HG03571 (cell line): ENCODE measurements at regions not wholly inside any gene's neighbourhood (a gene's known extent, or its start where the extent isn't known, plus 50 kb on each side); places are given as distances from the start of the nearest gene placed in this dataset.
"Not testable (repeated sequence)": the region's sequence is repeated elsewhere in the genome, so short reads cannot be mapped to it uniquely, and the experiment has no call there.

Experiments used
- ATAC-seq: cut with Tn5 transposase; IDR thresholded peaks from one replicate; pipeline ENCODE4 v1.9.1; 2021; ENCODE audit not compliant: unreplicated experiment

DNA sequence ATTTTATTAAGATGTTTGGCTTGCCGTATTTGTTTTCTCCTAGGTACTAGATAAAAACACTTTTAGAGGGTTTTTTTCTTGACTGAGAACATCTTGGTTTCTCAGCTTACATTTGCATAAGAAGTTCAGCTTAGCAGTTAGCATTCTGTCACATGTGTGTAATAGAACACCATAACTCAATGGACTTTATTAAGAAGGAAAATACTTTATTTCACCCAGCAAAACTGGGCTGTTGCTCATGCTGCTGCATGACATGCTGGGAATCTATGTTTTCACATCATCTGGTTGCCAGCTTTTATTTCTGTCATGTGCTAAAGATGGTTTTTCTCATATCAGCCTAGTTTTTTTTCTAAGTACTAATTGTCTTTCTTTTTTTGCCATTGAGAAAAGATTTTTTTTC is 144.6 kb downstream of the UTRN start:
- no peak for ATAC-seq

DNA sequence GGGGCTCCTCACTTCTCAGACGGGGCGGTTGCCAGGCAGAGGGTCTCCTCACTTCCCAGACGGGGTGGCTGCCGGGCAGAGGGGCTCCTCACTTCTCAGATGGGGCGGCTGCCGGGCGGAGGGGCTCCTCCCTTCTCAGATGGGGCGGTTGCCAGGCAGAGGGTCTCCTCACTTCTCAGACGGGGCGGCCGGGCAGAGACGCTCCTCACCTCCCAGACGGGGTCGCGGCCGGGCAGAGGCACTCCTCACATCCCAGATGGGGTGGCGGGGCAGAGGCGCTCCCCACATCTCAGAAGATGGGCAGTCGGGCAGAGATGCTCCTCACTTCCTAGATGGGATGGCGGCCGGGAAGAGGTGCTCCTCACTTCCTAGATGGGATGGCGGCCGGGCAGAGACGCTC is 148.3 kb downstream of the UTRN start:
- not testable (repeated sequence) for ATAC-seq

DNA sequence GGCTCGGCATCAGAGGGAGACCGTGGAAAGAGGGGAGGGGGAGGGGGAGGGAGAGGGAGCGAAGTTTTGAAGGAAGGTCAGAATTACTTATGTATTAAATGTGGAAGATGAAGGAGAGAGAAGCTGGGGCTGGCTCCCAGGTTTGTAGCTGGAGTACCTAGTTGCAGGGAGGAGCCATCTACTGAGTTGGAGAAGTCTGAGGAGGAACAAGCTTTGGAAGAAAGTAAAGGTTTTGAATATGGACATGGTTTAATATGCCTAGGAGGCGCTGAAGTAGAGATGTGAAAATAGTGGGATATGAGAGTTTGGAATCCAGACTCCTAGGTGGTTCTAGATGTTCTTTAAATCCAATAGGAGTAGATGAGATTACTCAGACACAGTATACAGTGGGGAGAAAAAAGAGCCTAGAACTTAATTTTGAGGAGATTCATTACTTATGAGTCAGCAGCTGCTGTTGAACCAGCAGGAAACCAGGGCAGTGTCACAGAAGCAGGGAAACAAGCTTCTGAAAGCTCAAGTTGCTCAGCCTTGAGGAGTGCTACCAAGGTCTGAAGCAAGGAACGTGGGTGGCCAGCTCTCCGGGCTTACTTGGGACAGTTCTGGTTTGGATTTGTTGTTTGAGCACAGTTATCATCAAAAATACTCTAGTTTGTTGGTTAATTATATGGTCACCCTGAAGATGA is 149.3 kb downstream of the UTRN start:
- no peak for ATAC-seq

DNA sequence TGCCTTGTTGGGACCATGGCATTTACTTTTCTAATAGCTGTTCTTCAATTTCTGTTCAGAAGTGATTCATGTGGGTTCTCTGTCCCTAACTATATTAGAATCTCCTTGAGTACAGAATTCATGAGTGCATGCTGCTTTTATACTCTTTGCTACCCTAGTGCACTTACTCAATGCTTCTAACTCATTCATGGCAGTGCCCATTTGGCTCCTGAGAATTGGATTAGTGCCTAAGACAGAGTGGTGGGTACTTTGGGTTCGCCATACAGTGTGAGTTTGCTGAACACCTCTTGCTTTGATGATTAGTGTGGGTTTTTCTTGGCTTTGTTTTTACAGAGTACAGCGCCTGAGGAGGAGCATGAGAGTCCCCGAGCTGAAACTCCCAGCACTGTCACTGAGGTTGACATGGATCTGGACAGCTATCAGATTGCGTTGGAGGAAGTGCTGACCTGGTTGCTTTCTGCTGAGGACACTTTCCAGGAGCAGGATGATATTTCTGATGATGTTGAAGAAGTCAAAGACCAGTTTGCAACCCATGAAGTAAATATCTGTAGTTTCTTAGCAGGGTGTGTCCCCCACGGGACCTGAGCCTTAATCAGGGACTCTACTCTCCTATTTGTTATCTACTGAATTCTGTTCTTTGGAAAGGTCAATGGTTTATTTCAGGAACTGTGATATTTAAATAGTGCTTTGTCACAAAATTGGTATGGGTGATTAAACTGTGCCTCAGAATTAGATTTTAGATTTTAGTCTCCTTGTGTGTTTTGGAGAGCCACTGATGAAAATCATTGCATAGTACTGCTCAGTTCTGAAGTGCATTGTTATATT is 150.7 kb downstream of the UTRN start:
- ATAC-seq: no peak

DNA sequence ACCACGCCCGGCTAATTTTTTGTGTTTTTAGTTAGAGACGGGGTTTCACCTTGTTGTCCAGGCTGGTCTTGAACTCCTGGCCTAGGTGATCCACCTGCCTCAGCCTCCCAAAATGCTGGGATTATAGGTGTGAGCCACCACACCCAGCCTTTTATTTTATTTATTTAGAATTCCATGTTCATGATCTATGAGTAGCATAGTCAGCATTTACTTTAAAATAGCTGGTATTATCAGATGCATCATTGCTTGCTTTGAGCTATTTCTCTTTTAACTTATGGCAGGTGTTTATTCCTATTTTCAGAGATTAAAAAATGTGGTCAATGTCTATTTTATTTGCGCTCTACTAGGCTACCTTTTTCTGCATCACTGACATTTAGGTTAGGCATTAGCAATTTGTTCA is 152.0 kb downstream of the UTRN start:
- no peak for ATAC-seq

DNA sequence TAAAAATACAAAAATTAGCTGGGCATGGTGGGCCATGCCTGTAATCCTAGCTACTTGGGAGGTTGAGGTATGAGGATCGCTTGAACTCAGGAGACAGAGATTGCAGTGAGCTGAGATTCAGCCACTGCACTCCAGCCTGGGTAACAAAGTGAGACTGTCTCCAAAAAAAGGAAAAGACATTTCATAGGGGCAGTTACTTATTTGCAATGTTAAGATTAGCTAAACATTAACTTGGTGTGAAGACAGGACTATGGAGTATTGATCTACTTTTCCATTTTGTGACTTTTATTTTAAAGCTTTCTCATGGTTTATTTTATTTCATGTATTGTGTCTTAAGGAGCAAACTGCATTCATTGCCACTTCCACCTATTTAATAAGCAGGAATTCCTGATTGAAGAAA is 153.0 kb downstream of the UTRN start:
- no peak for ATAC-seq

DNA sequence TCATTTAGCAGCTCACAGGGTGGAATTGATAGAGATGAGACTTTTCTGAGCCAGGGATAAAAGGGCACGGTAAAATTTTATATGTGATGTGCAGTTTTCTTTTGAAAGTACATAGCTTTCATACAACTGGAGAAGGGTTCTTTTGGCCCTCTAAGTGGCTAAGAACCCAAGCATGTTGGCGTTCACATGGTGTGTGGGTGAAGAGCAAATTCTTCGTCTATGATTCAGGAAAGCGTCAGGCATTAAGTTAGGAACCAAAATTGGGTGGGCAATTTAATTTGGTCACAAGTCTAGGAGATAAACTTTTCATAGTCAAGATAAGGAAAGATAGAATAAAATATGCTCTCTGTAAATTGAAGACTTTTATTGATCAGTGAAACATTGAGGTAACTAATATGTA is 153.9 kb downstream of the UTRN start:
- no peak for ATAC-seq

DNA sequence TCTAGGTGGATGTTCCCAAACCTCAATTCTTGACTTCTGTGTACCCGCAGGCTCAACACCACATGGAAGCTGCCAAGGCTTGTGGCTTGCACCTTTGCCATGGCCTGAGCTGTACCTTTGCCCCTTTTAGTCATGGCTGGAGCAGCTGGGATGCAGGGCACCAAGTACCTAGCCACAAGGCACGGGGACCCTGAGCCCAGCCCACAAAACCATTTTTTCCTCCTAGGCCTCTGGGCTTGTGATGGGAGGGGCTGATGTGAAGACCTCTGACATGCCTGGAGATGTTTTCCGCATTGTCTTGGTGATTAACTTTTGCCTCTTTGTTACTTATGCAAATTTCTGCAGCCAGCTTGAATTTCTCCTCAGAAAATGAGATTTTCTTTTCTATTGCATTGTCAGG is 156.7 kb downstream of the UTRN start:
- not testable (repeated sequence) for ATAC-seq

DNA sequence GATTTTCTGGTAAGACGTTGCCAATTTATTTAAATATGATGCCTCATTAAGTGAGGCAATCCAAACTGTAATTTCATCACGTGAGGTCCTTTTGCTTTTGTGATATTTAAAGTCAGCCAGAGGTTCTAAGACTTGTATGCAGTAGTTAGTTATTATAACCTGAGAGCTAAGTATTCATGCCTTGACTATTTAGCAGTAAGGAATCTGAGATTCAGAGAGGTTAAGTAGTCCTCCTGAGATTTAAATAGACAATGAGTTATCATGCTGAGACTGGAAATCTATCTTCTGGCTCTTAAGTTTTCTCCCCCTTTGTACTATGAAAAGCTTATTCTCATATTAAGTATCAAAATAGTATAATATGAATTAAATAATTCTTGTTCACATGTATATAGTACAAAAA is 158.0 kb downstream of the UTRN start:
- ATAC-seq: no peak

DNA sequence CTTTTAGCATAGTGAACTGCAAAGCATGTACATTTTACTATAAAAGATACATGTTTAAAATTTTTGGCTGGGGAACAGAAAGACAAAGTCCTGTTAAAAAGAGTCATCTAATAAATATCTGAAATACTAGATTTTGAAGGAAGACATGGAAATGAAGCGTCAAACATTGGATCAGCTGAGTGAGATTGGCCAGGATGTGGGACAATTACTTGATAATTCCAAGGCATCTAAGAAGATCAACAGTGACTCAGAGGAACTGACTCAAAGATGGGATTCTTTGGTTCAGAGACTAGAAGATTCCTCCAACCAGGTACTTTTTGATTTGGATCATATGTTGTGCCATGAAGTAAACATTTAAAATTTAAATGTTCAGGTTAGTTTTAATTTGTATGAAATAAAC is 162.3 kb downstream of the UTRN start:
- ATAC-seq: no peak

DNA sequence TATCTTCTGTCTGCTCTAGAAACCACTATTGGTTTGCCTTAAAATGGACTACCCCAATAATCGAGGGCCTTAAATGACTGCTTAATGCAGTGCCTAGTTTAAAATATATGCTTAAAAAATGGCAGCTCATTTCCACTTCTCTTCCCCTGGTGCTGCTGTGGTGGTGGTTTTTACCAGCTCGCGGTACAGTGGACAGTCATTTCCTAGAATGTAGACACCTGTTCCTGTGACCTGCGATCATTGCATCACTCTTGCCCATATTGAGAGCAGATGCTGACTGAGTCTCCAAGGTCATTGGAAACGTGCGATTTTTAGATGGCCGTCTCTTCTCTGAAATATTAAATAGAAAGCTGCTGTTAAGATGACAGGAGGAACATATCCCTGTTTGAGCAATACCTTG is 164.1 kb downstream of the UTRN start:
- no peak for ATAC-seq

DNA sequence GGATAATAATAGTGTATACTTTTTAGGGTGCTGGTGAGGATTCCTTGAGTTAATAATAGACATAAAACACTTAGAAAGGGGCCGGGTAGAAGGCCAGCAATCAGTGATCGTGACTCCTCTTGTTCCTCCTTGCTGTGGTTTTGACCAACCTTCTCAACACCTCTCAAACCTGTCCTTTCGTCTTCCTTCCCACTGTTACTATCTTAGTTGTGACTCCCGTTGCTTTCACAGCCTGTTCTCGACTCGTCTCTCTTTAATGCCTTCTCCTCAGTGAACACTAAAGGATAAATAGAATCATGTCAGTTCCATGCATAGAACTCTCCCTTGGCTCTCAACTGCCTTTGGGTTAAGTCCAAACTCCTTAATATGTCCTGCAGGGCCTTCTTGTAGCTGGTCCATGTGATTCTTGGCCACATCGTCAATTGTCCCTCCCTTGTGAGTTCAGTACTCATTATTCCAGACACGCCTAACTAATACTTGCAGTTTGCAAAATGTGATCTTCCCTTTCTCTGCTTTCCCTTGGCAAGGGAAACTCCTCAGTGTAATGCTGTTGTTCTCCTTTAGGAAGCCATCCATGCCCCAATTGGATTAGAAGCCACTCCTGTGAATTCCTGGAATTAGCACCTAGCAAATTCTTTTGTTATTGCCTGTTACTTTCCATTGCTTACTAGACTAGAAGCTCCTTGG is 164.9 kb downstream of the UTRN start:
- no peak for ATAC-seq

DNA sequence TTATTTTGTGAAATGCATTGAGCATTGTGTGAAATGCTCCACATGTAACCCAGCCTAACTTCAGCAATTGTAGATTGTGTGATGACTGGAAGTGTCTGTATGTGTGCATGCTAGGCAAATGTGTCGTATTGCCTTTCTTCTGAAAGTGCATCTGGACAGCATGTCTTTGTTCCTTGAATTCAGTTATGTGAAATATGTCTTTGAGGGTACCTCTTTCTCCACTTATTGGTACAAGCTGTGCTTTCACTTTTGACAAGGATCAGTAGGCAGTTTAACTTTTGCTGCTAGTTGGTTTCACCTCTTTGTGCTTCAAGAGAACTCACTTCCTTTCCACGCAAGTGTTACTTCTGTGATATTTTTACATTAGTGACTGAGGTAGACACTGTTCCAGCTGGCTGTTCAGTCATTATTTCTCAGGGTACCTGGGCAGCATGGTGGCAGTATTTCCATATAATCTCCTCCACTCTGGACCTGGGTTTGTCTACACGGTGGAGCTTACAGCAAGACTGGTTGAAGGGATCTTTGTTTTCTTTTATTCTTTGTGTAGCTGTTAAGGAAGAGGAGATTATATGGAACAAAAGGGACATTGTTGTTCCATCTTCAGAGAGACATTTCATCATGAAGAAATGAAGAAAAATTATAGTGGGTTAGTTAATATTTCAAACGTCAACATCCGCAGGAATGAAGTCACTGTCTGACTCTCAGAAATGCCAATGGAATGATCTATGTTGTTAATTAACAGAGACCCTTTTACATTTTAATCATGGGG is 175.4 kb downstream of the UTRN start:
- no peak for ATAC-seq

DNA sequence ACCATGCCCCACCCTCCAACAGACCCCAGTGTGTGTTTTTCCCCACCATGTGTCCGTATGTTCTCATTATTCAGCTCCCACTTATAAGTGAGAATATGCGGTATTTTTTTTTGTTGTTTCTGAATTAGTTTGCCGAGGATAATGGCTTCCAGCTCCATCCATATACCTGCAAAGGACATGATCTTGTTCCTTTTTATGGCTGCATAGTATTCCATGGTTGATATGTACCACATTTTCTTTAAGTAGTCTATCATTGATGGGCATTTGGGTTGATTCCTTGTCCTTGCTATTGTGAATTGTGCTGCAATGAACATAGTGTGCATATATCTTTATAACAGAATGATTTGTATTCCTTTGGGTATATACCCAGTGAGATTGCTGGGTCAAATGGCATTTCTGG is 176.9 kb downstream of the UTRN start:
- no peak for ATAC-seq

DNA sequence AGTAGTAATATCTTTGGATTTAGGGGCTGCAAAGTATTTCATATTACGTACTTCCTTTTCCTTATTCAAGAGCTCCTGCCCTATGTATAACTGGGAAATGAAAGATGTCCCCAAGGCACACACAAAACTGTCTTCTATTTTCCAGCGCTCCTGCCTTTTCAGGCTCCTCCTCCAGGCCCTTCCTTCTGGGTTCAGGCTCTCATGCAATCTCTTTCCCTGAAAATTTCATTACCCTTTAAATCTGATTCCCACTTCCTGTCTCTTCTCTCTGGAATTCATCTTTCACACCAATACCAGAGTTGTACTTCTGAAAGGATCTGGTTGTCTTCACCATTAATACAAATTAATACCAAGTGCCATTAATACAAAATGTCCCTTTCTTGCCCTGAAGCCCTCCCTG is 181.6 kb downstream of the UTRN start:
- ATAC-seq: no peak

DNA sequence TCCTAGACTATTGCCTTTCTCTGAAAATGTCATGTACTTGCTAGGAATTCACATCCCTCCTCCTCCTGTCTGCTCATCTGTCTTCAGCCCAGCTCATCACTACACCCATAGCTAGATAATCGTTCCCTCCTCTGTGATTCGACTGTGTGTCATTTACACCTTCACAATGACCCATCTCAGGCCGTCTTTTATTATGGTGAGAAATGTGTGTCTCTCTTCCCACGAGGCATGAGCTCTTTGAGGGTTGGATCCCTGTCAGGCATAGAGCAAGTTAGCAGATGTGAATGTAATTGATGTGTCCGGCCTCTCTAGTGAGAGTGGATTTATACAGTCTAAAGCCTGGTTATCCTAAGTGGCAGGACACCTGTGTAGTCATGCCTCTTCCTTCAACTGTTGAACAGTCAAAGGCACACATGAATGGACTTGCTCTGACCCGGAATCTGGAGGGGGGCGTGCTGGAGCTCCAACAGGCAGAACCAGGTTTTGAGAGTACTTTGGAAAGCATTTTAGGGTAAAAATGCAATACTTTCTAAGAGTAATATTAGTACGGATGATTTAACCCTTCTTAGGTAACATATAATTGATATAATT is 182.1 kb downstream of the UTRN start:
- no peak for ATAC-seq

DNA sequence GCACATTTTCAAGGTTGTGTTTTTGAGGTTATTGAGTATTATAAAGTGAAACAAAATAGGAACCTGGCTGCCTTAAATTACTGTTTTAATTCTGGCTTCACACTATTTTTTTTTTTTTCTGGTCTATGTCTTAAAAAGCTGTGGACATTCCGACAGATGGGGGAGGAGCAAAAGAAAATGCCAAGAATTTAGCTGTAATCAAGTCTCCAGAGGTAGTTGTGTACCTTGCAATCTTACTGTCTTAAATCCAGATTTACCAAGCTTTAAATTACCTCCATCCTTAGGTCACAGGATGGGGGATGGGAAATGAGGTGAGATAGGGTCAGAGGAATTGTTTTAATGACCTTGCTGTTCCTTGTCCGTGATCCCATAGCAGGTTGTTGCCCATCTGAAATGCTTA is 182.8 kb downstream of the UTRN start:
- no peak for ATAC-seq

DNA sequence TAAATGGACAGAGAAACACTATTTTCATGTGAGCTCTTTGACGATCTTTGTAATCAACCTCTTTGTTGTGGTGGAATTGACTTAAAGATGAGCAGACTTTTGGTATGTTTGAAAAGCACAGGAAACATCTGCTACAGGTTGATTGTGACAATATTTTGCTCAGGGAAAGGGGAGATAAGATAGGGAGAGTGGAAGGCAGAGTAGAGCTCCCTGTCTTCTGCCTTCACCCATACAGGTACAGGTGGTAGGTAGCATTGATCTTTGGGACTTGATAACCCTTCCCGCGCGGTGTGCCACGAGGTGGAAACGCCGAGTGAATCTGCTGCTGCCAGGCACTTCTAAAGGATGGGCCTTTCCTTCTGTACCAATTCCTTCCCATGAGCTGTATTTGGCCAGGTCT is 183.6 kb downstream of the UTRN start:
- no peak for ATAC-seq

DNA sequence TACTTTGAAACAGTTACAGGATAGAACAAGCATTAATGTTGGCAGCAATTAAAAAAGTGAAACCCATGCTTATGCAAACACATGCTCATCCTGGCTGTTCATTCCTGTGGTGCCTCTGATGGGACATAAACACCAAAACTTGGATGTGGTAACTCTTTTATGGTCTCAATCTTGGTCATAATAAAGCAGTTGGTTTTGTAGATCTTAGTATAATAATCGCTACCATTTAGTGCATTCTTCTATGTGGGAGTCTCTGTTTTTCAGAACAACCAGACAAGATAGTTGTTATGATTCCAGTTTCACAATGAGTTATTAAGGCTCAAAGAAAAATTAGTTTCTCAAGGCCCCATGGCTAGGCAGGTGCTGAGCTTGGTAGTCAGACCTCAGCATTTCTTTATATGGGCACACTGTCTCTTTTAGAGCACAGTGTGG is 184.0 kb downstream of the UTRN start:
- no peak for ATAC-seq

DNA sequence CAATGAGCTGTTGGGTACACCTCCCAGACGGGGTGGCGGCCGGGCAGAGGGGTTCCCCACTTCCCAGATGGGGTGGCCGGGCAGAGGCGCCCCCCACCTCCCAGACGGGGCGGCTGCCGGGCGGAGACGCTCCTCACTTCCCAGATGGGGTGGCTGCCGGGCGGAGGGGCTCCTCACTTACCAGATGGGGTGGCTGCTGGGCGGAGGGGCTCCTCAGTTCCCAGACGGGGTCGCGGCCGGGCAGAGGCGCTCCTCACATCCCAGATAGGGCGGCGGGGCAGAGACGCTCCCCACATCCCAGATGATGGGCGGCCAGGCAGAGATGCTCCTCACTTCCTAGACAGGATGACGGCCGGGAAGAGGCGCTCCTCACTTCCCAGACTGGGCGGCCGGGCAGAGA is 185.1 kb downstream of the UTRN start:
- not testable (repeated sequence) for ATAC-seq

DNA sequence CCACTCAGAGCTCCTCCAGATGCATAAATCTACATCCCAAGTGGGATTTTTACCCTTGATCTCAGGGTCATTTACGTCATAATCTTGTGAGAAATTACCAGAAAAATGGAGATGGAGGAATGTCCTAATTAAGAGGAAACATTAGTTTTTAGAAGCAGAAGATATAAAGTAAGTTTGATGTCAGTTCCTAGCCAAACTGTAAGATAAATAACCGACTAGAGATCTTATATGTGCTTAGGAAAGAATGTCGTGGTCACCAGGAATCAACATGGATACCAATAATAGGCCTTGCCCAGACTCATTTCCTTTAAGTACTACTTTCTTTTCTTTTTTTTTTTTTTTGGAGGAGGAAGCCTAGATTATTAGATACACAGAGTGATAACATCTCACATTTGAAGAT is 186.9 kb downstream of the UTRN start:
- ATAC-seq: no peak
